ENCODE measurements at regions not wholly inside any gene's neighbourhood (a gene's known extent, or its start where the extent isn't known, plus 50 kb on each side); places are given as distances from the start of the nearest gene placed in this dataset.

GRCh38 chr2:225270053-225270452 is 129.5 kb upstream of the NYAP2 start:
- no peak for TF ChIP-seq CTCF (IDR thresholded peaks at IDR 0.05)
- TF ChIP-seq EZH2 (IDR thresholded peaks at IDR 0.05), result no peak
- TF ChIP-seq EZH2phosphoT487 (IDR thresholded peaks at IDR 0.05), result no peak
